HG02884 (cell line): ENCODE measurements at regions not wholly inside any gene's neighbourhood (a gene's known extent, or its start where the extent isn't known, plus 50 kb on each side); places are given as distances from the start of the nearest gene placed in this dataset.

Source experiments
- ATAC-seq: cut with Tn5 transposase; IDR thresholded peaks from one replicate; pipeline ENCODE4 v1.9.1; 2021; ENCODE audit warnings: mild to moderate bottlenecking, moderate library complexity; ENCODE audit not compliant: unreplicated experiment

GRCh38 chr14:41418851-41419250 lies 187.8 kb upstream of the LRFN5 start:
- no peak for ATAC-seq

GRCh38 chr14:41409806-41410205 lies 196.9 kb upstream of the LRFN5 start:
- ATAC-seq, result no peak

GRCh38 chr14:41404126-41404525 lies 202.6 kb upstream of the LRFN5 start:
- ATAC-seq, result no peak

- ATAC-seq, result no peak
Measured at GRCh38 chr14:41403360-41403759, 203.3 kb upstream of the LRFN5 start.

- ATAC-seq, result no peak
Measured at GRCh38 chr14:41397926-41398325, 208.8 kb upstream of the LRFN5 start.

GRCh38 chr14:41393512-41393911 lies 213.2 kb upstream of the LRFN5 start:
- ATAC-seq, result no peak

- ATAC-seq, result no peak
Measured at GRCh38 chr14:41392226-41392625, 214.4 kb upstream of the LRFN5 start.

GRCh38 chr14:41389355-41389754 lies 217.3 kb upstream of the LRFN5 start:
- no peak for ATAC-seq

- no peak for ATAC-seq
Measured at GRCh38 chr14:41385797-41386196, 220.9 kb upstream of the LRFN5 start.

GRCh38 chr14:41380017-41380416 lies 226.7 kb upstream of the LRFN5 start:
- ATAC-seq, result no peak

- no peak for ATAC-seq
Measured at GRCh38 chr14:41378526-41378925, 228.2 kb upstream of the LRFN5 start.

GRCh38 chr14:41377932-41378331 lies 228.7 kb upstream of the LRFN5 start:
- no peak for ATAC-seq

- ATAC-seq, result no peak
Measured at GRCh38 chr14:41374092-41374491, 232.6 kb upstream of the LRFN5 start.

- no peak for ATAC-seq
Measured at GRCh38 chr14:41362139-41362538, 244.5 kb upstream of the LRFN5 start.

- no peak for ATAC-seq
Measured at GRCh38 chr14:41360126-41360525, 246.6 kb upstream of the LRFN5 start.

GRCh38 chr14:41355866-41356265 lies 250.8 kb upstream of the LRFN5 start:
- no peak for ATAC-seq

- no peak for ATAC-seq
Measured at GRCh38 chr14:41350476-41350875, 256.2 kb upstream of the LRFN5 start.

GRCh38 chr14:41349289-41349910 lies 257.3 kb upstream of the LRFN5 start:
- ATAC-seq, result no peak

- no peak for ATAC-seq
Measured at GRCh38 chr14:41343857-41344256, 262.8 kb upstream of the LRFN5 start.

- no peak for ATAC-seq
Measured at GRCh38 chr14:41313196-41313595, 293.5 kb upstream of the LRFN5 start.

GRCh38 chr14:41303506-41303905 lies 303.2 kb upstream of the LRFN5 start:
- no peak for ATAC-seq

GRCh38 chr14:41302776-41303175 lies 303.9 kb upstream of the LRFN5 start:
- no peak for ATAC-seq

- ATAC-seq, result no peak
Measured at GRCh38 chr14:41299924-41300323, 306.8 kb upstream of the LRFN5 start.
